Lung (tissue), 11 donors: ENCODE measurements at regions not wholly inside any gene's neighbourhood (a gene's known extent, or its start where the extent isn't known, plus 50 kb on each side); places are given as distances from the start of the nearest gene placed in this dataset.

Experiments used
- ATAC-seq: fragments of 200-7000 bp; cut with Tn5 transposase; one replicate; pipeline ENCODE4 v1.9.1; 2020; ENCODE audit warnings: moderate number of reproducible peaks; ENCODE audit not compliant: insufficient read depth, low FRiP score
- DNase-seq, 3 donors: peaks; one replicate each; pipeline ENCODE4 v3.0.0-alpha.2; 2013 to 2017
- H3K27ac ChIP-seq, 2 donors: one replicate each; pipeline ENCODE4 v1.5.1; 2013; ENCODE audit warnings: mild to moderate bottlenecking in 2 of 2, moderate library complexity in 2 of 2, control low read depth in 1 of 2, inconsistent platforms in 1 of 2, low read depth in 1 of 2, low read length in 1 of 2
- H3K27me3 ChIP-seq, 3 donors: one replicate each; pipeline ENCODE4 v1.5.1; 2013; ENCODE audit warnings: low read length in 2 of 3; ENCODE audit not compliant: control insufficient read depth in 3 of 3, insufficient read depth in 3 of 3
- H3K36me3 ChIP-seq, 4 donors: one replicate each; pipeline ENCODE4 v1.5.1; 2013; ENCODE audit warnings: low read length in 4 of 4, mild to moderate bottlenecking in 1 of 4, moderate library complexity in 1 of 4; ENCODE audit not compliant: control insufficient read depth in 4 of 4, insufficient read depth in 4 of 4
- H3K4me1 ChIP-seq, 5 donors: one replicate each; pipeline ENCODE4 v1.5.1; 2013; ENCODE audit warnings: low read length in 5 of 5, mild to moderate bottlenecking in 2 of 5, moderate library complexity in 1 of 5; ENCODE audit not compliant: control insufficient read depth in 5 of 5, insufficient read depth in 5 of 5
- H3K4me3 ChIP-seq: one replicate; pipeline ENCODE4 v1.5.1; 2013; ENCODE audit warnings: mild to moderate bottlenecking, control low read depth, moderate library complexity
- H3K9ac ChIP-seq, 2 donors: one replicate each; pipeline ENCODE4 v1.5.1; 2013; ENCODE audit warnings: low read length in 2 of 2, control low read depth in 1 of 2; ENCODE audit not compliant: insufficient read depth in 1 of 2
- H3K9me3 ChIP-seq, 4 donors: one replicate each; pipeline ENCODE4 v1.5.1; 2013; ENCODE audit warnings: low read length in 3 of 4, mild to moderate bottlenecking in 1 of 4, moderate library complexity in 1 of 4; ENCODE audit not compliant: control insufficient read depth in 4 of 4, insufficient read depth in 3 of 4
- WGBS, 2 donors: extraction: QIAGEN DNeasy Blood & Tissue Kit; methylation state at CpG; one replicate each; pipeline ENCODE4 v1.1.7; 2013; 5-methylcytosine and 5-hydroxymethylcytosine counted together
- TF ChIP-seq, protein P1 (sequence below): IDR thresholded peaks from 2 replicates; pipeline ENCODE4 v1.5.1; 2012; ENCODE audit warnings: mild to moderate bottlenecking; ENCODE audit errors: control extremely low read depth, extremely low read depth
- donor health status: control.
- donor health status: control.
- donor health status: Bipolar disorder and iron deficiency.
- donor health status: healthy.
- donor health status: DM: yes; HTN: yes; CAD: no.

- no peak for DNase-seq
- Histone ChIP-seq H3K27me3 (peaks cover 0 to 8% (median 8%) of the 10 kb centered on the region in 3 donors), H3K9me3 (peaks cover 0 to 8% (median 0%) of the 10 kb centered on the region in 4 donors), H3K36me3 (no peaks in the 10 kb centered on the region), H3K9ac (no peak overlapping the region), H3K4me3 (no peak overlapping the region), H3K4me1 (peaks cover 0 to 2% (median 0%) of the 10 kb centered on the region in 5 donors), H3K27ac (no peak overlapping the region)
- 89 to 90% methylated on average over 13 of the region's 13 CpGs for WGBS, 2 donors
- ATAC-seq: no peak
- TF ChIP-seq, protein P1, sequence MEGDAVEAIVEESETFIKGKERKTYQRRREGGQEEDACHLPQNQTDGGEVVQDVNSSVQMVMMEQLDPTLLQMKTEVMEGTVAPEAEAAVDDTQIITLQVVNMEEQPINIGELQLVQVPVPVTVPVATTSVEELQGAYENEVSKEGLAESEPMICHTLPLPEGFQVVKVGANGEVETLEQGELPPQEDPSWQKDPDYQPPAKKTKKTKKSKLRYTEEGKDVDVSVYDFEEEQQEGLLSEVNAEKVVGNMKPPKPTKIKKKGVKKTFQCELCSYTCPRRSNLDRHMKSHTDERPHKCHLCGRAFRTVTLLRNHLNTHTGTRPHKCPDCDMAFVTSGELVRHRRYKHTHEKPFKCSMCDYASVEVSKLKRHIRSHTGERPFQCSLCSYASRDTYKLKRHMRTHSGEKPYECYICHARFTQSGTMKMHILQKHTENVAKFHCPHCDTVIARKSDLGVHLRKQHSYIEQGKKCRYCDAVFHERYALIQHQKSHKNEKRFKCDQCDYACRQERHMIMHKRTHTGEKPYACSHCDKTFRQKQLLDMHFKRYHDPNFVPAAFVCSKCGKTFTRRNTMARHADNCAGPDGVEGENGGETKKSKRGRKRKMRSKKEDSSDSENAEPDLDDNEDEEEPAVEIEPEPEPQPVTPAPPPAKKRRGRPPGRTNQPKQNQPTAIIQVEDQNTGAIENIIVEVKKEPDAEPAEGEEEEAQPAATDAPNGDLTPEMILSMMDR: no peak
Observed at GRCh38 chr11:115653926-115654325, 149.7 kb upstream of the CADM1 start.

GRCh38 chr11:115653076-115653475 lies 148.9 kb upstream of the CADM1 start:
- Histone ChIP-seq H3K4me1 (no peaks in the 10 kb centered on the region), H3K9ac (no peak overlapping the region), H3K9me3 (peaks cover 0 to 8% (median 0%) of the 10 kb centered on the region in 4 donors), H3K36me3 (no peaks in the 10 kb centered on the region), H3K27me3 (peaks cover 0 to 5% (median 0%) of the 10 kb centered on the region in 3 donors), H3K27ac (no peak overlapping the region), H3K4me3 (no peak overlapping the region)
- no peak for ATAC-seq
- WGBS, 2 donors: 89 to 94% methylated on average over 1 of the region's 1 CpG
- no peak for DNase-seq
- TF ChIP-seq, protein P1: no peak

DNA sequence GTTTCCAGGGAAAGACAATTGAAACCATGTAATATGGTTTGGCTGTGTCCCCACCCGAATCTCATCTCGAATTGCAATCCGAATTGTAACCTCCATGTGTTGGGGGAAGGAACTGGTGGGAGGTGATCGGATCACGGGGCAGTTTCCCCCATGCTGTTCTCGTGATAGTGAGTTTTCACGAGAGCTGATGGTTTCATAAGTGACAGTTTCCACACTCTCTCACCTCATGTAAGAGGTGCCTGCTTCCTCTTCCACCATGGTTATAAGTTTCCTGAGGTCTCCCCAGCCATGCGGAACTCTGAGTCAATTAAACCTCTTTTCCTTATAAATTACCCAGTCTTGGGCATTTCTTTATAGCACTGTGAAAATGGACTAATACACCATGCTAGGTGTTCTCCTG lies 148.3 kb upstream of the CADM1 start:
- H3K27ac ChIP-seq: no peak overlapping the region
- TF ChIP-seq, protein P1: no peak
- WGBS, 2 donors: 36 to 64% methylated on average over 8 of the region's 8 CpGs
- DNase-seq: no peak
- ATAC-seq: no peak
- H3K9ac ChIP-seq: no peak overlapping the region
- H3K27me3 ChIP-seq: peaks cover 0 to 5% (median 0%) of the 10 kb centered on the region in 3 donors
- no peaks in the 10 kb centered on the region for H3K36me3 ChIP-seq
- H3K9me3 ChIP-seq: peaks cover 0 to 8% (median 0%) of the 10 kb centered on the region in 4 donors
- H3K4me3 ChIP-seq: no peak overlapping the region
- no peaks in the 10 kb centered on the region for H3K4me1 ChIP-seq

DNA sequence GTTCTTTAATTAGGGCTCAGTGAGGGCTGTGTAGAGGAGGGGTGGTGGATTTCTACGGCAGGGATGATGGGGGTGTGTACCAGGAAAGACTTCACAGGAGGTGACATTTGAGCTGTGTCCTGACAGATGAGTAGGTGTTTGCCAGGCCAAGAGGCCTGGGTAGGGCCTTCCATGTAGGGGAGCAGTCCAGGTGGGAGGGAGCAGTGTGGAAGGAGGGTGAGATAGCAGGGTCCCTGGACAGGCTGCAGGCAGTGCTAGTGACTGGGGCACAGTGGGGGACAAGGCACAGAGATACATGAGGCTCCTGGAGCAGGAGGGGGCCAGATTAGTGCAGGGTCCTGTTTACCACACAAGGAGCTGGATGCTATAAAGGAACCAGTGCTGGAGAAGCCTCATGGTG lies 147.9 kb upstream of the CADM1 start:
- no peak overlapping the region for H3K27ac ChIP-seq

More for the DNA sequence above, 147.9 kb upstream of the CADM1 start:
- H3K9me3 ChIP-seq: peaks cover 0 to 8% (median 0%) of the 10 kb centered on the region in 4 donors
- DNase-seq (no peak), ATAC-seq (no peak)
- no peaks in the 10 kb centered on the region for H3K4me1 ChIP-seq
- TF ChIP-seq, protein P1: no peak
- WGBS, 2 donors: 33 to 35% methylated on average over 1 of the region's 1 CpG
- H3K4me3 ChIP-seq: no peak overlapping the region
- peaks cover 0 to 5% (median 0%) of the 10 kb centered on the region in 3 donors for H3K27me3 ChIP-seq
- no peaks in the 10 kb centered on the region for H3K36me3 ChIP-seq
- H3K9ac ChIP-seq: no peak overlapping the region
